ENCODE measurements at regions not wholly inside any gene's neighbourhood (a gene's known extent, or its start where the extent isn't known, plus 50 kb on each side); places are given as distances from the start of the nearest gene placed in this dataset.

DNA sequence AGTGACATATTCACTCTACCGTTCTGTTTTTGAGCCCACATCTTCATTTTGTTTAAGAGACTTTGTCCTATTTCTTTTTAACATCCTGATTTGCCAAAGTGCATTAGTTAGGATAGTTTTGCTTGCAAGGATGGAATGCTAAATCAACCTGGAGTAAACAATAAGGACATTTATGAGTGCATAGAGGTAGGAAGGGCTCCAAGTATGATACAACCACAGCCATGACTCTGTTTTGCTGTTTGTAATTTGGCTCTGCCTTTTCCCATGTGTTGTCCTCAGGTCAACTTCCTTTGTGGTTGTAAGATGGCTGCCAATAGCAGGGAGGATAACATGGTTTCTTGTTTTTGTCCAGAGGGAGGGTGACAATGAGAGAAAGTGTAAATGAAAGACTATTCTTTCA is 66.4 kb upstream of the GOLIM4 start:
- no peak for DNase-seq (ENCODE audit: low read depth in 1 of 2, low spot score in 1 of 2)
- TF ChIP-seq JUND (IDR thresholded peaks at IDR 0.05; ENCODE audit: low read depth), result no peak
- in situ Hi-C loops (cut with HindIII; ENCODE audit: low pct_unique_long_range_greater_than_20kb, low sequenced_read_pairs), result no loop called here

- DNase-seq (ENCODE audit: low read depth in 1 of 2, low spot score in 1 of 2), result no peak
- no peak for TF ChIP-seq JUND (IDR thresholded peaks at IDR 0.05; ENCODE audit: low read depth)
- in situ Hi-C loops (cut with HindIII; ENCODE audit: low pct_unique_long_range_greater_than_20kb, low sequenced_read_pairs), result no loop called here
Measured at GRCh38 chr3:168161696-168162095, 66.0 kb upstream of the GOLIM4 start.

- TF ChIP-seq JUND (IDR thresholded peaks at IDR 0.05; ENCODE audit: low read depth), result no peak
- in situ Hi-C loops (cut with HindIII; ENCODE audit: low pct_unique_long_range_greater_than_20kb, low sequenced_read_pairs), result no loop called here
- DNase-seq (ENCODE audit: low read depth in 1 of 2, low spot score in 1 of 2), result no peak
Measured at GRCh38 chr3:168157903-168158302, 62.2 kb upstream of the GOLIM4 start.

DNA sequence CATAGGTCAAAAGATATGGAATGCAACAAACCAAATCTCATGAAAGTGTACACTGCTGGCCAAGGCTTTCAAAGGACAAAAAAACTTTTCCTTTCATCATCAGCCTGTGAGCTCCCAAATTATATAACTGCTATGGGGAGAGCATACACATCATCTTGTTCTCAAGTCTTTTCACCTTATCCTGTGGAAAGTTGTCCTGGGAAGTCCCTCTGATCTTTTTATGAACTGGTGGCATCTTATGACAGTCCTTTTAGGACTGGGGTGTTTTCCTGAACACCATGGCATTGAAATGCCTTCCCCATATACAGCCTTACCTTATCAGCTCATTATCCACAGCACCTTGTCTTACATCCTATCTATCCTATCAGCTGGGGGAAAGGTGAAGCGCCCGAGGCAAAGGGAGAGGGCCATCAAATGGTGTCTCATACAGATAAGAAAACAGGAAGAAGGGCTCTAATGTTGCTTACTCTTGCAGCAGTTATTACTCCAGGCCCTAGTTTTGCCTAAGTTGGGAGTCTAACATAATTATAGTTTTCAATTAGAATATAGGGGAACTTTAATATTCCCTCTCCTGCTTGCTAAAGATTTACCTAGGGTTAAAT is 61.5 kb upstream of the GOLIM4 start:
- DNase-seq (ENCODE audit: low read depth in 1 of 2, low spot score in 1 of 2), result no peak
- in situ Hi-C loops (cut with HindIII; ENCODE audit: low pct_unique_long_range_greater_than_20kb, low sequenced_read_pairs), result no loop called here
- no peak for TF ChIP-seq JUND (IDR thresholded peaks at IDR 0.05; ENCODE audit: low read depth)

GRCh38 chr3:168156479-168156878 is 60.8 kb upstream of the GOLIM4 start:
- in situ Hi-C loops (cut with HindIII; ENCODE audit: low pct_unique_long_range_greater_than_20kb, low sequenced_read_pairs), result no loop called here
- no peak for TF ChIP-seq JUND (IDR thresholded peaks at IDR 0.05; ENCODE audit: low read depth)
- no peak for DNase-seq (ENCODE audit: low read depth in 1 of 2, low spot score in 1 of 2)

DNA sequence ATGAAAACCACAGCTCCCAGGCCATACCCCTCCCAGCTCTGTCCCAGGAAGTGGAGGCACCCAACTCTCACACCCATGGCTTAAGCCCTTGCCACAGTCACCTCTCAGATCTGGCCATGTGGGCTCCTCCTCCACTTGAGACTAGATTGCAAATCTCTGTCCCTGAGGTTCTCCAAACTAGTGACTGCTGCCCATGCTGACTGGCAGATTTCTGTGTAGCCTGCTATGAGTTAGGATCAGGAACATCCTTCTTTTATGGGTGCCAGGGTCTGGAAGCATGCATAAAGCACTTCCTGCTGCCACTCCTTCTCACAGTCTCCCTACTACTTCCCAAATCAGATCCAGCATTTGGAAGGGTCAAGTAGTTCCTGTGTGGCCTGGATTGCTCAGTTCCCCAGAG is 59.6 kb upstream of the GOLIM4 start:
- in situ Hi-C loops (cut with HindIII; ENCODE audit: low pct_unique_long_range_greater_than_20kb, low sequenced_read_pairs), result no loop called here
- TF ChIP-seq JUND (IDR thresholded peaks at IDR 0.05; ENCODE audit: low read depth), result no peak
- DNase-seq (ENCODE audit: low read depth in 1 of 2, low spot score in 1 of 2), result no peak

DNA sequence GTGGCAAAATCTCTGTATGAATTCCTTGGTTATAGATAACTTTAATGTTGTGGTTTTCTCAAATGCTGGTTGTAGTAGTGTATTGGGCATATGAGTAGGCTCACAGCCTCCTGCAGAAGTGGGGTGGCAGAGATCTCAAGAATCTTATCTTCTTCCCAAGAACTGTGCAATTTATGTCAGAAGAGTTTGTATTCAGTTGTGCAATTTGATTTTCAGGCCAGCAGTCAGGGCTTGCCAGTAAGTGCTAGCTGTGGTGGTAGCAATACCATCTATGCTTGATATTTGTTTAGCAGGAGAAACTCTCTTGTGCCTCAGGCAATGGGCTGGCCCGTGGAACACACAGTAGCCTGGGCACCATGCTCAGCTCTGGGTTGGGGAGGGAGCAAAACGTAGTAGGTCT is 58.4 kb upstream of the GOLIM4 start:
- in situ Hi-C loops (cut with HindIII; ENCODE audit: low pct_unique_long_range_greater_than_20kb, low sequenced_read_pairs), result no loop called here
- TF ChIP-seq JUND (IDR thresholded peaks at IDR 0.05; ENCODE audit: low read depth), result no peak
- peak; percentile 18 to 24 for DNase-seq (ENCODE audit: low read depth in 1 of 2, low spot score in 1 of 2)

- in situ Hi-C loops (cut with HindIII; ENCODE audit: low pct_unique_long_range_greater_than_20kb, low sequenced_read_pairs), result no loop called here
- DNase-seq (ENCODE audit: low read depth in 1 of 2, low spot score in 1 of 2), result no peak
- no peak for TF ChIP-seq JUND (IDR thresholded peaks at IDR 0.05; ENCODE audit: low read depth)
Measured at GRCh38 chr3:168152149-168152548, 56.4 kb upstream of the GOLIM4 start.

Data from T47D (cell line).